Aorta (tissue), 5 donors: ENCODE measurements at regions not wholly inside any gene's neighbourhood (a gene's known extent, or its start where the extent isn't known, plus 50 kb on each side); places are given as distances from the start of the nearest gene placed in this dataset.

Experiments used
- ATAC-seq: fragments of 200-7000 bp; cut with Tn5 transposase; one replicate; pipeline ENCODE4 v1.9.1; 2022; ENCODE audit warnings: moderate library complexity; ENCODE audit not compliant: low FRiP score
- DNase-seq, 2 donors: peaks; one replicate each; pipeline ENCODE4 v3.0.0-alpha.2; 2020
- H3K27ac ChIP-seq, 2 donors: one replicate each; pipeline ENCODE4 v1.5.1; 2013; ENCODE audit warnings: low read length in 2 of 2, mild to moderate bottlenecking in 2 of 2, moderate library complexity in 2 of 2, control low read depth in 1 of 2, inconsistent platforms in 1 of 2, low read depth in 1 of 2
- H3K27me3 ChIP-seq, 2 donors: one replicate each; pipeline ENCODE4 v1.6.1; 2013; ENCODE audit warnings: control low read depth in 1 of 2, low read length in 1 of 2, mild to moderate bottlenecking in 1 of 2, moderate library complexity in 1 of 2; ENCODE audit not compliant: insufficient read depth in 2 of 2, control insufficient read depth in 1 of 2
- H3K36me3 ChIP-seq, 2 donors: one replicate each; pipeline ENCODE4 v1.6.1; 2013; ENCODE audit warnings: control low read depth in 1 of 2, low read length in 1 of 2, mild to moderate bottlenecking in 1 of 2; ENCODE audit not compliant: insufficient read depth in 2 of 2, control insufficient read depth in 1 of 2
- H3K4me1 ChIP-seq, 2 donors: one replicate each; pipeline ENCODE4 v1.6.1; 2013; ENCODE audit warnings: low read length in 2 of 2, control low read depth in 1 of 2, mild to moderate bottlenecking in 1 of 2, moderate library complexity in 1 of 2; ENCODE audit not compliant: insufficient read depth in 2 of 2, control insufficient read depth in 1 of 2
- H3K4me3 ChIP-seq, 2 donors: one replicate each; pipeline ENCODE4 v1.5.1; 2013; ENCODE audit warnings: low read length in 2 of 2, control low read depth in 1 of 2, mild to moderate bottlenecking in 1 of 2
- H3K9me3 ChIP-seq: one replicate; pipeline ENCODE4 v1.6.1; 2013; ENCODE audit warnings: mild to moderate bottlenecking, low read length; ENCODE audit not compliant: control insufficient read depth
- WGBS, 2 donors: extraction: QIAGEN DNeasy Blood & Tissue Kit; methylation state at CpG; one replicate each; pipeline ENCODE4 v1.1.7; 2013; 5-methylcytosine and 5-hydroxymethylcytosine counted together
- intact Hi-C, 2 donors: fragments of 100-400 bp; cut with DNase I; formaldehyde crosslinking; loops; one replicate each; pipeline versions ENCODE4 v1.14.2 to v1.15.0; 2022
- donor health status: healthy with polysubstance abuse.
- donor health status: Bipolar disorder and iron deficiency.
- donor health status: DM: no; HTN: no; CAD: no.
- donor health status: DM: no; HTN: no; CAD: no.
- donor health status: DM: yes; HTN: yes; CAD: no.

DNA sequence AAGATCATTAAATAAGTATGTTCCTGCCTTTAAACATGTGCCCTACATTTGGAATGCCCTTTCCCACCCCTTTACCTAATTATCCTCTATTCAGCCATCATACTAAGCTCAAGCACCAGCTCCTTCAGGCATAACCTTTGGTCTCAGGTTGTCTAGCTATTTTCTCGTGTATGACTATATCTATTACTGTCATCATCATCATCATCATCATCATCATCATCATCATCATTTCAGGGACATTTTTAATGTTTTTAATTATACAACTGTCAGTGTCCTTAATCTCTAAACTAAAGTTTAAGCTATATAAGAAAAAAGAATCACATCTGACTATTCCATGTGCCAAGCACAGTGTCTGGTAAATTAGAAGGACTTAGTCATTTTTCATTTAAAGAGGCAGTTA is 214.6 kb upstream of the CTSO start:
- ATAC-seq = no peak
- intact Hi-C loops = no loop called here
- H3K27me3 ChIP-seq = no peaks in the 10 kb centered on the region
- H3K27ac ChIP-seq = no peak overlapping the region
- H3K36me3 ChIP-seq = no peaks in the 10 kb centered on the region
- no peaks in the 10 kb centered on the region for H3K9me3 ChIP-seq
- H3K4me1 ChIP-seq = no peaks in the 10 kb centered on the region
- WGBS, 2 donors = 59 to 82% methylated on average over 1 of the region's 1 CpG
- H3K4me3 ChIP-seq = no peak overlapping the region
- no peak for DNase-seq

DNA sequence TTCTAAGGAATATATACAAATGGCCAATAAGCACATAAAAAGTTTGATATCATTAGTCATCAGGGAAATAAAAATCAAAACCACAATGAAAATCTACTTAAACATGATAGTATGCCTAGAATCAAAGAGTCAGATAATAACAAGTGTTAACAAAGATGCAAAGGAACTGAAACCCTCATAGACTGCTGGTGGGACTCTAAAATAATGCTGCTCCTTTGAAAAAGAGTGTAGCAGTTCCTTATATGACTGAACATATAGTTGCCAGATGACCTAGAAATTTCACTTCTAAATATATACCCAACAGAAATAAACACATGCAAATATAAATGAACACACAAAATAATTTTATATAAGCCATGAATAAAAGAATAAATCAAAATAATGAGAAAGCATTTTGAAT is 205.1 kb upstream of the CTSO start:
- Histone ChIP-seq H3K9me3 (no peaks in the 10 kb centered on the region), H3K27ac (no peak overlapping the region), H3K27me3 (no peaks in the 10 kb centered on the region), H3K4me3 (no peak overlapping the region), H3K36me3 (no peaks in the 10 kb centered on the region), H3K4me1 (no peaks in the 10 kb centered on the region)
- intact Hi-C loops = no loop called here
- ATAC-seq = no peak
- no peak for DNase-seq

- no peaks in the 10 kb centered on the region for H3K9me3 ChIP-seq
- H3K36me3 ChIP-seq = no peaks in the 10 kb centered on the region
- ATAC-seq (no peak), DNase-seq (no peak)
- intact Hi-C loops = no loop called here
- no peak overlapping the region for H3K4me3 ChIP-seq
- 61 to 73% methylated on average over 4 of the region's 4 CpGs for WGBS, 2 donors
- no peaks in the 10 kb centered on the region for H3K4me1 ChIP-seq
- no peak overlapping the region for H3K27ac ChIP-seq
- no peaks in the 10 kb centered on the region for H3K27me3 ChIP-seq
Observed at GRCh38 chr4:156154978-156155377, 201.3 kb upstream of the CTSO start.

- DNase-seq (no peak), ATAC-seq (no peak)
- Histone ChIP-seq H3K9me3 (no peaks in the 10 kb centered on the region), H3K4me1 (no peaks in the 10 kb centered on the region), H3K36me3 (no peaks in the 10 kb centered on the region), H3K27ac (no peak overlapping the region), H3K4me3 (no peak overlapping the region), H3K27me3 (no peaks in the 10 kb centered on the region)
- intact Hi-C loops = no loop called here
- 43 to 63% methylated on average over 2 of the region's 2 CpGs for WGBS, 2 donors
Observed at GRCh38 chr4:156146571-156146970, 192.9 kb upstream of the CTSO start.

DNA sequence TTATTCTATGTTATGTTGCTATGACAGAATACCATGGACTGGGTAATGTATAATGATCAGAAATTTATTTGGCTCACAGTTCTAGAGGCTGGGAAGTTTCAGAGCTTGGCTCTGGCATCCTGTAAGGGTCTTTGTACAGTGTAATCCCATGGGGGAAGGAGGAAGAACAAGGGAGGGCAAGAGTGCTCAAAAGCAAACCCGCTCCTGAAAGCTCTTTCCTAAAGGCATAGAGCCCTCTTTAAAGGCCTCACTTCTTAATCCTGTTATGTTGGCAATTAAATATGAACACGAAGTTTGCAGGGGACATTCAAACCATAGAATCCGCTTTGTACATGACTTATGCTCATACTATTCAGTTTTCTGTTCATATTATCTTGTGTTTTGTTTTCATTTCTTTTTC is 191.3 kb upstream of the CTSO start:
- ATAC-seq (no peak), DNase-seq (no peak)
- Histone ChIP-seq H3K36me3 (no peaks in the 10 kb centered on the region), H3K9me3 (no peaks in the 10 kb centered on the region), H3K4me1 (no peaks in the 10 kb centered on the region), H3K27me3 (no peaks in the 10 kb centered on the region), H3K4me3 (no peak overlapping the region), H3K27ac (no peak overlapping the region)
- intact Hi-C loops = no loop called here
- 75 to 80% methylated on average over 3 of the region's 3 CpGs for WGBS, 2 donors

- H3K27ac ChIP-seq = no peak overlapping the region
- WGBS, 2 donors = 69 to 81% methylated on average over 9 of the region's 9 CpGs
- DNase-seq = no peak
Observed at GRCh38 chr4:156138781-156139280, 185.2 kb upstream of the CTSO start.

GRCh38 chr4:156137679-156138473 is 184.2 kb upstream of the CTSO start:
- intact Hi-C loops = no loop called here
- no peaks in the 10 kb centered on the region for H3K4me1 ChIP-seq
- no peak for DNase-seq
- no peak overlapping the region for H3K4me3 ChIP-seq
- ATAC-seq = no peak
- no peak overlapping the region for H3K27ac ChIP-seq
- no peaks in the 10 kb centered on the region for H3K36me3 ChIP-seq
- H3K9me3 ChIP-seq = no peaks in the 10 kb centered on the region
- WGBS, 2 donors = 61 to 67% methylated on average over 9 of the region's 9 CpGs
- H3K27me3 ChIP-seq = no peaks in the 10 kb centered on the region

More at GRCh38 chr4:156138781-156139280, 185.2 kb upstream of the CTSO start:
- no peak overlapping the region for H3K4me3 ChIP-seq
- intact Hi-C loops = no loop called here
- no peaks in the 10 kb centered on the region for H3K36me3 ChIP-seq
- no peaks in the 10 kb centered on the region for H3K4me1 ChIP-seq
- ATAC-seq = no peak
- no peaks in the 10 kb centered on the region for H3K27me3 ChIP-seq
- H3K9me3 ChIP-seq = no peaks in the 10 kb centered on the region

DNA sequence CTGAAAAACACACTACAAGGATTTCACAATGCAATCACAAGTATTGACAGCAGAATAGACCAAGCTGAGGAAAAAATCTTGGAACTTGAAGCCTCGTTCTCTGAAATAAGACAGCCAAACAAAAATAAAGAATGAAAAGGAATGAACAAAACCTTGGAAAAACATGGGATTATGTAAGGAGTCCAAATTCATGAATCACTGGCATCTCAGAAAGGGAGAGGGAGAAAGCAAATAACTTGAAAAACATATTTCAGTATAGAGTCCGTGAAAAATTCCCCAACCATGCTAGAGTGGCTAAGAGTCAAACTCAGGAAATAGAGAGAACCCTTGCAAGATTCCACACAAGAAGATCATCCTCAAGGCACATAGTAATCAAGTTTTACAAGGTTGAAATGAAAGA is 178.5 kb upstream of the CTSO start:
- no peaks in the 10 kb centered on the region for H3K36me3 ChIP-seq
- H3K27me3 ChIP-seq = no peaks in the 10 kb centered on the region
- H3K4me1 ChIP-seq = no peaks in the 10 kb centered on the region
- WGBS, 2 donors = 10 to 20% methylated on average over 2 of the region's 2 CpGs
- no peaks in the 10 kb centered on the region for H3K9me3 ChIP-seq
- ATAC-seq = no peak
- no peak overlapping the region for H3K4me3 ChIP-seq
- intact Hi-C loops = no loop called here
- DNase-seq = no peak
- no peak overlapping the region for H3K27ac ChIP-seq

- Histone ChIP-seq H3K9me3 (no peaks in the 10 kb centered on the region), H3K4me1 (no peaks in the 10 kb centered on the region), H3K27me3 (no peaks in the 10 kb centered on the region), H3K27ac (no peak overlapping the region), H3K4me3 (no peak overlapping the region), H3K36me3 (no peaks in the 10 kb centered on the region)
- DNase-seq (no peak), ATAC-seq (no peak)
- 53 to 94% methylated on average over 1 of the region's 1 CpG for WGBS, 2 donors
- intact Hi-C loops = no loop called here
Observed at GRCh38 chr4:156128616-156129015, 174.9 kb upstream of the CTSO start.
